ENCODE measurements at regions not wholly inside any gene's neighbourhood (a gene's known extent, or its start where the extent isn't known, plus 50 kb on each side); places are given as distances from the start of the nearest gene placed in this dataset.

- WGBS, 2 experiments (ENCODE audit: insufficient coverage in 2 of 2), result 92 to 97% methylated on average over 7 to 8 of the region's 8 CpGs
- Histone ChIP-seq H3K27ac (ENCODE audit: low read depth, low read length, severe bottlenecking) (no peak overlapping the region), H3K4me1 (ENCODE audit: control insufficient read depth, insufficient read depth, low read length, poor library complexity, severe bottlenecking) (no peaks in the 10 kb centered on the region), H3K4me3 (ENCODE audit: extremely low read depth, insufficient read depth, low read length, poor library complexity, severe bottlenecking) (no peak overlapping the region), H3K9me3 (ENCODE audit: control insufficient read depth, low read length) (no peaks in the 10 kb centered on the region), H3K36me3 (ENCODE audit: control insufficient read depth, insufficient read depth, low read length) (no peaks in the 10 kb centered on the region)
These were observed 274.1 kb upstream of the ARID1B start for GRCh38 chr6:156502969-156503504.

GRCh38 chr6:156497618-156498017 is 279.6 kb upstream of the ARID1B start:
- no peaks in the 10 kb centered on the region for H3K9me3 ChIP-seq (ENCODE audit: control insufficient read depth, low read length)
- H3K4me3 ChIP-seq (ENCODE audit: extremely low read depth, insufficient read depth, low read length, poor library complexity, severe bottlenecking), result no peak overlapping the region
- 82% methylated on average over 1 of the region's 2 CpGs; no CpG with 5 or more reads in 1 of the 2 experiments for WGBS, 2 experiments (ENCODE audit: insufficient coverage in 2 of 2)
- no peaks in the 10 kb centered on the region for H3K36me3 ChIP-seq (ENCODE audit: control insufficient read depth, insufficient read depth, low read length)
- no peak overlapping the region for H3K27ac ChIP-seq (ENCODE audit: low read depth, low read length, severe bottlenecking)
- H3K4me1 ChIP-seq (ENCODE audit: control insufficient read depth, insufficient read depth, low read length, poor library complexity, severe bottlenecking), result no peaks in the 10 kb centered on the region

GRCh38 chr6:156487877-156488276 is 289.3 kb upstream of the ARID1B start:
- WGBS, 2 experiments (ENCODE audit: insufficient coverage in 2 of 2), result 60 to 100% methylated on average over 1 of the region's 2 CpGs
- H3K36me3 ChIP-seq (ENCODE audit: control insufficient read depth, insufficient read depth, low read length), result no peaks in the 10 kb centered on the region
- no peak overlapping the region for H3K27ac ChIP-seq (ENCODE audit: low read depth, low read length, severe bottlenecking)
- no peak overlapping the region for H3K4me3 ChIP-seq (ENCODE audit: extremely low read depth, insufficient read depth, low read length, poor library complexity, severe bottlenecking)
- H3K4me1 ChIP-seq (ENCODE audit: control insufficient read depth, insufficient read depth, low read length, poor library complexity, severe bottlenecking), result no peaks in the 10 kb centered on the region
- H3K9me3 ChIP-seq (ENCODE audit: control insufficient read depth, low read length), result peaks cover 6% of the 10 kb centered on the region

- Histone ChIP-seq H3K27ac (ENCODE audit: low read depth, low read length, severe bottlenecking) (no peak overlapping the region), H3K4me3 (ENCODE audit: extremely low read depth, insufficient read depth, low read length, poor library complexity, severe bottlenecking) (no peak overlapping the region), H3K36me3 (ENCODE audit: control insufficient read depth, insufficient read depth, low read length) (no peaks in the 10 kb centered on the region), H3K4me1 (ENCODE audit: control insufficient read depth, insufficient read depth, low read length, poor library complexity, severe bottlenecking) (no peaks in the 10 kb centered on the region), H3K9me3 (ENCODE audit: control insufficient read depth, low read length) (peaks cover 6% of the 10 kb centered on the region)
These were observed 292.0 kb upstream of the ARID1B start for GRCh38 chr6:156485150-156485549.

GRCh38 chr6:156474507-156475120 is 302.6 kb upstream of the ARID1B start:
- H3K36me3 ChIP-seq (ENCODE audit: control insufficient read depth, insufficient read depth, low read length), result no peaks in the 10 kb centered on the region
- WGBS, 2 experiments (ENCODE audit: insufficient coverage in 2 of 2), result 86 to 88% methylated on average over 1 to 4 of the region's 5 CpGs
- no peak overlapping the region for H3K4me3 ChIP-seq (ENCODE audit: extremely low read depth, insufficient read depth, low read length, poor library complexity, severe bottlenecking)
- no peaks in the 10 kb centered on the region for H3K4me1 ChIP-seq (ENCODE audit: control insufficient read depth, insufficient read depth, low read length, poor library complexity, severe bottlenecking)
- no peak overlapping the region for H3K27ac ChIP-seq (ENCODE audit: low read depth, low read length, severe bottlenecking)
- no peaks in the 10 kb centered on the region for H3K9me3 ChIP-seq (ENCODE audit: control insufficient read depth, low read length)

- Histone ChIP-seq H3K27ac (ENCODE audit: low read depth, low read length, severe bottlenecking) (no peak overlapping the region), H3K9me3 (ENCODE audit: control insufficient read depth, low read length) (no peaks in the 10 kb centered on the region), H3K4me1 (ENCODE audit: control insufficient read depth, insufficient read depth, low read length, poor library complexity, severe bottlenecking) (no peaks in the 10 kb centered on the region), H3K36me3 (ENCODE audit: control insufficient read depth, insufficient read depth, low read length) (no peaks in the 10 kb centered on the region), H3K4me3 (ENCODE audit: extremely low read depth, insufficient read depth, low read length, poor library complexity, severe bottlenecking) (no peak overlapping the region)
These were observed 306.2 kb upstream of the ARID1B start for GRCh38 chr6:156471000-156471399.

- Histone ChIP-seq H3K9me3 (ENCODE audit: control insufficient read depth, low read length) (no peaks in the 10 kb centered on the region), H3K4me1 (ENCODE audit: control insufficient read depth, insufficient read depth, low read length, poor library complexity, severe bottlenecking) (no peaks in the 10 kb centered on the region), H3K4me3 (ENCODE audit: extremely low read depth, insufficient read depth, low read length, poor library complexity, severe bottlenecking) (no peak overlapping the region), H3K36me3 (ENCODE audit: control insufficient read depth, insufficient read depth, low read length) (no peaks in the 10 kb centered on the region), H3K27ac (ENCODE audit: low read depth, low read length, severe bottlenecking) (no peak overlapping the region)
- WGBS, 2 experiments (ENCODE audit: insufficient coverage in 2 of 2), result 88 to 97% methylated on average over 5 of the region's 7 CpGs
These were observed 312.9 kb upstream of the ARID1B start for GRCh38 chr6:156464100-156464878.

GRCh38 chr6:156461647-156462046 is 315.5 kb upstream of the ARID1B start:
- Histone ChIP-seq H3K4me3 (ENCODE audit: extremely low read depth, insufficient read depth, low read length, poor library complexity, severe bottlenecking) (no peak overlapping the region), H3K27ac (ENCODE audit: low read depth, low read length, severe bottlenecking) (no peak overlapping the region), H3K36me3 (ENCODE audit: control insufficient read depth, insufficient read depth, low read length) (no peaks in the 10 kb centered on the region), H3K4me1 (ENCODE audit: control insufficient read depth, insufficient read depth, low read length, poor library complexity, severe bottlenecking) (no peaks in the 10 kb centered on the region), H3K9me3 (ENCODE audit: control insufficient read depth, low read length) (no peaks in the 10 kb centered on the region)
- 93 to 100% methylated on average over 1 to 2 of the region's 2 CpGs for WGBS, 2 experiments (ENCODE audit: insufficient coverage in 2 of 2)

- Histone ChIP-seq H3K9me3 (ENCODE audit: control insufficient read depth, low read length) (no peaks in the 10 kb centered on the region), H3K27ac (ENCODE audit: low read depth, low read length, severe bottlenecking) (no peak overlapping the region), H3K36me3 (ENCODE audit: control insufficient read depth, insufficient read depth, low read length) (no peaks in the 10 kb centered on the region), H3K4me1 (ENCODE audit: control insufficient read depth, insufficient read depth, low read length, poor library complexity, severe bottlenecking) (no peaks in the 10 kb centered on the region), H3K4me3 (ENCODE audit: extremely low read depth, insufficient read depth, low read length, poor library complexity, severe bottlenecking) (no peak overlapping the region)
These were observed 319.6 kb upstream of the ARID1B start for GRCh38 chr6:156457601-156458000.

GRCh38 chr6:156455847-156456246 is 321.3 kb upstream of the ARID1B start:
- H3K9me3 ChIP-seq (ENCODE audit: control insufficient read depth, low read length), result no peaks in the 10 kb centered on the region
- H3K27ac ChIP-seq (ENCODE audit: low read depth, low read length, severe bottlenecking), result no peak overlapping the region
- 81 to 88% methylated on average over 2 to 3 of the region's 4 CpGs for WGBS, 2 experiments (ENCODE audit: insufficient coverage in 2 of 2)
- no peaks in the 10 kb centered on the region for H3K4me1 ChIP-seq (ENCODE audit: control insufficient read depth, insufficient read depth, low read length, poor library complexity, severe bottlenecking)
- H3K4me3 ChIP-seq (ENCODE audit: extremely low read depth, insufficient read depth, low read length, poor library complexity, severe bottlenecking), result no peak overlapping the region
- no peaks in the 10 kb centered on the region for H3K36me3 ChIP-seq (ENCODE audit: control insufficient read depth, insufficient read depth, low read length)

GRCh38 chr6:156454867-156455266 is 322.3 kb upstream of the ARID1B start:
- 74 to 89% methylated on average over 6 to 7 of the region's 8 CpGs for WGBS, 2 experiments (ENCODE audit: insufficient coverage in 2 of 2)
- no peaks in the 10 kb centered on the region for H3K4me1 ChIP-seq (ENCODE audit: control insufficient read depth, insufficient read depth, low read length, poor library complexity, severe bottlenecking)
- no peaks in the 10 kb centered on the region for H3K36me3 ChIP-seq (ENCODE audit: control insufficient read depth, insufficient read depth, low read length)
- no peak overlapping the region for H3K4me3 ChIP-seq (ENCODE audit: extremely low read depth, insufficient read depth, low read length, poor library complexity, severe bottlenecking)
- H3K27ac ChIP-seq (ENCODE audit: low read depth, low read length, severe bottlenecking), result no peak overlapping the region
- no peaks in the 10 kb centered on the region for H3K9me3 ChIP-seq (ENCODE audit: control insufficient read depth, low read length)

Measured in mesodermal cell (in vitro differentiated cells).